GM21576 (cell line): ENCODE measurements at regions not wholly inside any gene's neighbourhood (a gene's known extent, or its start where the extent isn't known, plus 50 kb on each side); places are given as distances from the start of the nearest gene placed in this dataset.

ENCODE experiments used
- ATAC-seq: cut with Tn5 transposase; IDR thresholded peaks from one replicate; pipeline ENCODE4 v1.9.1; 2021; ENCODE audit warnings: mild to moderate bottlenecking, moderate library complexity; ENCODE audit not compliant: unreplicated experiment

GRCh38 chr11:80255021-80255420, 814.2 kb upstream of the TENM4 start:
- ATAC-seq: no peak

GRCh38 chr11:80241766-80242165, 800.9 kb upstream of the TENM4 start:
- no peak for ATAC-seq

GRCh38 chr11:80240245-80240644, 799.4 kb upstream of the TENM4 start:
- ATAC-seq: no peak

DNA sequence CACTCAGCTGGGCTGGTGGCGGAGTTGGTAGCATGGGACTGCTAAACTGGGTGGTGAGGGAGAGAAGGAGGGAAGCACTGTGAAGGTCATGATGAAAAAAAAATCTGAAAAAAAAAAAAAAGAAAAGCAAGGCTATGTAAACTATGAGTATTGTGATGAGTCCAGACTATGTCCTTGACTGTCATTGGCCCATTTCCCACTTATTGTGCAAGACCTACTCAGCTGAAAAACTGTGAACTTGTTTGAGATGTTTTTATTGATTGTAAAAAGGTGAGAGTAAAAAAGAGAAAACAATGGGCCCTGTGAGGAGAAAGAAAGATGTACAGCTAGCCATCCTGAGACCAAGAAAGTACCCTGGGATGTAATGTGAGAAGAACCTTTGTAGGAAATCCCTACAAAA, 798.4 kb upstream of the TENM4 start:
- no peak for ATAC-seq

GRCh38 chr11:80227915-80228314, 787.1 kb upstream of the TENM4 start:
- no peak for ATAC-seq

DNA sequence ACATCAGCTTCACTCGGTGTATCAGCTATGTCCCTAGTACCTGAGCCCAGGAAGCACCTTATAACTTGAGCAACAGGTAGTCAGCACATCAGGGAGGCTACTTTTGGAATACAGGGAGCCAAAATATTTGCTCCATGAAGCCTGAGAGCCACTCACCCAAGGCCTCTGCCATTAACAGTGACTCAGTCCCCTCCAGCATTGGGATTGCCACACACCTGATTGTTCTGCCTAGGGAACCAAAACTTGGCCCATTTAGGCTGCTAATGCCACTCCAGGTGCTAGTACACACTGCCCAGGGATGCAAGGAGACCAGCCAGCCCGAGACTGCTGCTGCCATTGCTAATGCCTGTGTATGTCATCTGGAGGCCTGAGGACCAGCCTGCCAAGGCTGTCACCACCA, 773.6 kb upstream of the TENM4 start:
- no peak for ATAC-seq

GRCh38 chr11:80211673-80212072, 770.8 kb upstream of the TENM4 start:
- ATAC-seq: no peak

GRCh38 chr11:80204021-80204420, 763.2 kb upstream of the TENM4 start:
- no peak for ATAC-seq

GRCh38 chr11:80196932-80197554, 756.2 kb upstream of the TENM4 start:
- ATAC-seq: no peak

DNA sequence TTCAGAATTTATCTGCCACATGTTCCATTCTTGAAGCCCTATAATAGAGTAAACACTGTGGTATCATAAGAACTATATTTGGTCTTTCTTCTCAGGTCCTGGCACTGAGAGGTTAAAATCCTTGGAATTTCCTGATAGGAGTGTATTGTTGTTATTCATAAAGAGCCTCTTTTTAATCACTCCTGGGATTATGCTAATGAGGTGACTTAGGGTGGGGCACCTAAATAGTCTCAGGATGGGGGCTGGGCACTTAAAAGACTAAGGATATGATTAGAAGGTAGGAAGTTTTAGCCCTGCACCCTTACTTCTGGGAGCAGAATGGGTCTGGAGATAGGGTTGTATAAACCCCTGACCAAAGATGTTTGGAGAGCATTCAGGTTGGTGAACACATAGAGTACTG, 755.2 kb upstream of the TENM4 start:
- ATAC-seq: no peak

GRCh38 chr11:80194625-80195024, 753.8 kb upstream of the TENM4 start:
- ATAC-seq: no peak

- no peak for ATAC-seq
These were observed 753.2 kb upstream of the TENM4 start for GRCh38 chr11:80194016-80194415.

DNA sequence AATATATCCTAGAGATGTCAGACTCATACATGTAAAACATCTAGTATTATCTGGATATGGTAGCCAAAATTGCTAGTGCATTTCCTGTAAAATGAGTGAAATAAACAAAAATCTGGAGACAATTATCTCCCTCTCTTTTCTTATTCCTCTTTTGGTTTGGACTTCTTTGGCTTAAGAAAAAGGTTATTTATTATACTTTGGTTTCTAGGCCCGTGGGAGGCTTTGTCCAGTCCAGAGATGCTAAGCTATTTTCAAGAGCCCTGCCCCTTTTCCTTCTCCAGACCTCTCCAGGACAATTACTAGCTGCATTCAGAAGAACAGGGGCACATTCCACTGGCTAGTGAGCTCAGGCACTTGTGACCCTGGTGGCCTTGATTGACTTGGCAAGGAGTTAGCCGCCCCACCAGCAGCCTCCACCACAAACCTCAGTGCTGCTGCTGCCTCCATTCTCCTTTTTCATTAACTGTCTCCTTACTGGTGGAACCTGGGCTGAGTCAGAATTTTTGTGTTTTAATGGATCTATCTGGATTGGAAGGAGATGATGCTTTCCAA, 747.3 kb upstream of the TENM4 start:
- ATAC-seq: no peak

GRCh38 chr11:80186692-80187091, 745.9 kb upstream of the TENM4 start:
- no peak for ATAC-seq

DNA sequence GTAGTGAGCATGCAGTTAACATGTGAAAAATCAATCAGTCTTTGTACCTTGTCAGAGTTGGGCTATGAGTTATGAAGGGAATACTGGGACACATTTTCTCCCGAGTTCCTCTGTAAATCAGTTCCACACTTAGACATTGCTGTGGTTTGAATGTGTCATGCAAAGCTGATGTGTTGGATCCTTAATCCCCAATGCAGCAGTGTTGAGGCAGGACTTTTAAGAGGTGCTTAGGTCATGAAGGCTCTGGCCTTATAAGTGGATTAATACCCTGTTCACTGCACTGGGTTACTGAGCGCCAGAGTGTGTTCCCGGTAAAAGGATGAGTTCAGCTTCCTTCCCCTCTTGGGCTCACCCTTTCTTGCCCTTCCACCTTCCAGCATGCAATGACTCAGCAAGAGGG, 742.1 kb upstream of the TENM4 start:
- ATAC-seq: no peak

- no peak for ATAC-seq
These were observed 732.7 kb upstream of the TENM4 start for GRCh38 chr11:80173371-80174136.

GRCh38 chr11:80168796-80169195, 728.0 kb upstream of the TENM4 start:
- no peak for ATAC-seq

- no peak for ATAC-seq
These were observed 726.9 kb upstream of the TENM4 start for GRCh38 chr11:80167766-80168165.

GRCh38 chr11:80165744-80166143, 724.9 kb upstream of the TENM4 start:
- no peak for ATAC-seq

DNA sequence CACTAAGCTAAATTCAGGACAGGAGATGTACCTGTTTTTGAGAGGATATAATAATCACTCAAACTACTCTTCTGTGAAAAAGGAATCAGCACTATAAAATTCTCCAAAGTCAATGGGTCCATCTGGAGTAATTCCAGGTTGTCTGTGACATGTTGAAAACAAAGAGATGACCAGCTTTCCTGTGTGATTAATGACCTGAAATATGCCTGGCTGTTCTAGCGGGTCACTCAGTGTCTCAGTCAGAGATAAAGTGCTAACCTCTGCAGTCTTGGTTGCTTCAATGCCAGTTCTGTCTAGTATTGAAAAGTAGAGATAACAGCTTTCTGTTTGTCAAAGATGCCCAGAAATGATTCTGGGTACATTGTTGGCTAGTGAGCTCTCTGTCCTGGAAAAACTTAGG, 722.6 kb upstream of the TENM4 start:
- no peak for ATAC-seq

- ATAC-seq: no peak
These were observed 722.2 kb upstream of the TENM4 start for GRCh38 chr11:80163011-80163410.

DNA sequence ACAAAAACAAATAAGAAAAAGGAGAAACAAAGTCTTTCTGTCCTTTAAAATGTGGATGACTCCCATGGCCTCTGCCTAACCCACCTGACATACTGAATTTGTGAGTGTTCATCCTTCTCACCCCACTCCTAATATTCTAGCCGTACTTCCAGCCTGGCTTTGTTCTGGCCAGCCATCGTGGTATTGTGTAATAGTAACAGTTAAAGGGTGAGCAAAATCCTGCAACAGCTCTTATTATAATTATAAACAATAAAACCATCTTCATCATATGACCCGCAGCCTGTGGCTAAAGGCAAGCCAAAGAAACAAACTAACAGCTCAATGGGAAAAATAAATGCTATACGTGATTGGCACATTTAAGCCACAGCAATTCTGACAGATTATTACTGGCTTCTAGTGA, 721.6 kb upstream of the TENM4 start:
- no peak for ATAC-seq
